IMR-90 (cell line): ENCODE measurements at regions not wholly inside any gene's neighbourhood (a gene's known extent, or its start where the extent isn't known, plus 50 kb on each side); places are given as distances from the start of the nearest gene placed in this dataset.

Experiments used
- ATAC-seq: fragments of 200-7000 bp; cut with Tn5 transposase; 2 replicates; pipeline ENCODE4 v1.9.1; 2020; ENCODE audit warnings: low read depth, mild to moderate bottlenecking, moderate library complexity
- BruUV-seq: library from RNA; stranded (reverse); fragments of 400-500 nt; replicated peaks from 2 replicates; lab custom pipeline; 2021; lab: Mats Ljungman, UMichigan
- CTCF ChIA-PET: fragments of 300-600 bp; formaldehyde crosslinking; extraction: SDS; loops from one replicate; lab custom pipeline; 2021; ENCODE audit warnings: antibody characterized with exemption; lab: Yijun Ruan, JAX
- POLR2A ChIA-PET: fragments of 300-600 bp; sonication (Branson Sonifier 250); formaldehyde crosslinking; loops from one replicate; lab custom pipeline; 2022; ENCODE audit warnings: antibody characterized with exemption; ENCODE audit not compliant: unreplicated experiment; lab: Charles Lee
- DNase-seq: peaks from one replicate; pipeline ENCODE4 v3.0.0; 2013
- H2AFZ ChIP-seq: replicated peaks from 2 replicates; pipeline ENCODE3; 2013; ENCODE audit warnings: low read length, mild to moderate bottlenecking; ENCODE audit not compliant: poor library complexity
- H2AK5ac ChIP-seq: 2 replicates; pipeline ENCODE4 v1.6.1; 2013; ENCODE audit warnings: low read depth, low read length, inconsistent platforms
- H2AK9ac ChIP-seq: replicated peaks from 2 replicates; pipeline ENCODE3; 2013; ENCODE audit warnings: mild to moderate bottlenecking, low read depth, low read length, moderate library complexity; ENCODE audit not compliant: poor library complexity
- H2BK120ac ChIP-seq: 2 replicates; pipeline ENCODE4 v1.6.1; 2013; ENCODE audit warnings: low read depth, low read length, inconsistent platforms
- H2BK15ac ChIP-seq: 3 replicates; pipeline ENCODE4 v1.6.1; 2013; ENCODE audit warnings: low read depth, low read length, inconsistent platforms
- H2BK20ac ChIP-seq: 2 replicates; pipeline ENCODE4 v1.6.1; 2013; ENCODE audit warnings: low read depth, mild to moderate bottlenecking, inconsistent platforms, low read length, moderate library complexity
- H2BK5ac ChIP-seq: 2 replicates; pipeline ENCODE4 v1.6.1; 2013; ENCODE audit warnings: mild to moderate bottlenecking, low read depth, low read length, inconsistent platforms; ENCODE audit not compliant: poor library complexity, severe bottlenecking
- H3K14ac ChIP-seq: replicated peaks from 2 replicates; pipeline ENCODE4 v1.6.1; 2013; ENCODE audit warnings: low read depth, low read length, inconsistent platforms
- H3K18ac ChIP-seq: 2 replicates; pipeline ENCODE4 v1.6.1; 2013; ENCODE audit warnings: low read depth, low read length, control low read depth
- H3K23ac ChIP-seq: 2 replicates; pipeline ENCODE4 v1.6.1; 2013; ENCODE audit warnings: low read depth, low read length, inconsistent platforms
- H3K27ac ChIP-seq: 2 replicates; pipeline ENCODE4 v1.5.1; 2013; ENCODE audit warnings: mild to moderate bottlenecking, control low read depth, low read length; ENCODE audit not compliant: insufficient read depth
- H3K27me3 ChIP-seq: 2 replicates; pipeline ENCODE4 v1.6.1; 2013; ENCODE audit warnings: low read length; ENCODE audit not compliant: control insufficient read depth, insufficient read depth
- H3K36me3 ChIP-seq: 2 replicates; pipeline ENCODE4 v1.6.1; 2013; ENCODE audit warnings: low read length, mixed read lengths; ENCODE audit not compliant: control insufficient read depth, insufficient read depth
- H3K4ac ChIP-seq: 2 replicates; pipeline ENCODE4 v1.6.1; 2013; ENCODE audit warnings: low read depth, low read length, inconsistent platforms
- H3K4me1 ChIP-seq: 2 replicates; pipeline ENCODE4 v1.6.1; 2013; ENCODE audit warnings: low read length, mixed read lengths; ENCODE audit not compliant: control insufficient read depth, insufficient read depth
- H3K4me2 ChIP-seq: 2 replicates; pipeline ENCODE4 v1.6.1; 2013; ENCODE audit warnings: low read depth, mild to moderate bottlenecking, control low read depth, low read length, moderate library complexity
- H3K4me3 ChIP-seq: 2 replicates; pipeline ENCODE4 v1.5.1; 2013; ENCODE audit warnings: low read depth, mild to moderate bottlenecking, control low read depth, low read length, moderate library complexity; ENCODE audit not compliant: insufficient read depth
- H3K56ac ChIP-seq: 2 replicates; pipeline ENCODE4 v1.6.1; 2013; ENCODE audit warnings: low read length, inconsistent platforms; ENCODE audit not compliant: insufficient read depth; ENCODE audit errors: extremely low read depth
- H3K79me1 ChIP-seq, 2 experiments: 2 replicates each; pipeline ENCODE4 v1.6.1; 2013; ENCODE audit warnings: low read length in 2 of 2, inconsistent platforms in 1 of 2, low read depth in 1 of 2
- H3K9ac ChIP-seq: 2 replicates; pipeline ENCODE4 v1.6.1; 2013; ENCODE audit warnings: low read depth, low read length, control low read depth
- H3K9me1 ChIP-seq: 2 replicates; pipeline ENCODE4 v1.6.1; 2013; ENCODE audit warnings: low read length, inconsistent platforms; ENCODE audit not compliant: insufficient read depth
- H3K9me3 ChIP-seq: 2 replicates; pipeline ENCODE4 v1.6.1; 2013; ENCODE audit warnings: low read length; ENCODE audit not compliant: control insufficient read depth, insufficient read depth
- H4K20me1 ChIP-seq: 2 replicates; pipeline ENCODE4 v1.6.1; 2013; ENCODE audit warnings: low read length, inconsistent platforms; ENCODE audit not compliant: insufficient read depth
- H4K5ac ChIP-seq: 2 replicates; pipeline ENCODE4 v1.6.1; 2013; ENCODE audit warnings: mild to moderate bottlenecking, low read depth, low read length, control low read depth
- H4K8ac ChIP-seq, 2 experiments: 2 replicates each; pipeline ENCODE4 v1.6.1; 2013; ENCODE audit warnings: low read depth in 2 of 2, low read length in 2 of 2, control low read depth in 1 of 2, inconsistent platforms in 1 of 2
- H4K91ac ChIP-seq: 2 replicates; pipeline ENCODE4 v1.6.1; 2013; ENCODE audit warnings: low read depth, low read length, inconsistent platforms; ENCODE audit not compliant: insufficient read depth
- BHLHE40 ChIP-seq: fragments of 150-350 bp; IDR thresholded peaks from 2 replicates; pipeline ENCODE4 v1.6.1; 2016; ENCODE audit warnings: mild to moderate bottlenecking, low read depth, low read length
- CEBPB ChIP-seq: IDR thresholded peaks from 2 replicates; pipeline ENCODE4 v1.6.1; 2012; ENCODE audit warnings: low read depth, low read length, improper control_type of control experiment
- CHD1 ChIP-seq: IDR thresholded peaks from 2 replicates; pipeline ENCODE4 v1.6.1; 2012; ENCODE audit warnings: low read depth, low read length, improper control_type of control experiment
- CTCF ChIP-seq: conservative IDR thresholded peaks from 2 replicates; pipeline ENCODE4 v1.5.1; 2012; ENCODE audit warnings: mild to moderate bottlenecking, low read depth, low read length, improper control_type of control experiment
- ELK1 ChIP-seq: fragments of 150-350 bp; IDR thresholded peaks from 2 replicates; pipeline ENCODE4 v1.6.1; 2016; ENCODE audit warnings: low read depth, mild to moderate bottlenecking, low read length, moderate library complexity, borderline replicate concordance
- FOS ChIP-seq: fragments of 150-350 bp; IDR thresholded peaks from 2 replicates; pipeline ENCODE4 v1.6.1; 2016; ENCODE audit warnings: low read depth, low read length
- MAFK ChIP-seq: IDR thresholded peaks from 2 replicates; pipeline ENCODE4 v1.6.1; 2012; ENCODE audit warnings: low read depth, low read length, improper control_type of control experiment
- MAZ ChIP-seq: IDR thresholded peaks from 2 replicates; pipeline ENCODE4 v1.6.1; 2012; ENCODE audit warnings: low read depth, mild to moderate bottlenecking, low read length, improper control_type of control experiment, moderate library complexity, borderline replicate concordance
- MXI1 ChIP-seq: IDR thresholded peaks from 2 replicates; pipeline ENCODE4 v1.6.1; 2012; ENCODE audit warnings: low read depth, mild to moderate bottlenecking, low read length, moderate library complexity, borderline replicate concordance
- NFE2L2 ChIP-seq: fragments of 150-350 bp; IDR thresholded peaks from 2 replicates; pipeline ENCODE4 v1.6.1; 2016; ENCODE audit warnings: low read depth, mild to moderate bottlenecking, low read length
- POLR2A ChIP-seq: IDR thresholded peaks from 2 replicates; pipeline ENCODE4 v1.6.1; 2012; ENCODE audit warnings: mild to moderate bottlenecking, low read depth, low read length
- RAD21 ChIP-seq: IDR thresholded peaks from 2 replicates; pipeline ENCODE4 v1.6.1; 2012; ENCODE audit warnings: low read length, improper control_type of control experiment
- RCOR1 ChIP-seq: IDR thresholded peaks from 2 replicates; pipeline ENCODE4 v1.6.1; 2012; ENCODE audit warnings: mild to moderate bottlenecking, low read length, improper control_type of control experiment; ENCODE audit not compliant: insufficient replicate concordance
- RFX5 ChIP-seq: IDR thresholded peaks from 2 replicates; pipeline ENCODE4 v1.8.0; 2012; ENCODE audit warnings: low read depth, mild to moderate bottlenecking, low read length, moderate library complexity
- SMC3 ChIP-seq: fragments of 150-350 bp; IDR thresholded peaks from 2 replicates; pipeline ENCODE4 v1.6.1; 2016; ENCODE audit warnings: low read depth, mild to moderate bottlenecking, antibody characterized with exemption, low read length, moderate library complexity
- WGBS, 2 experiments: methylation state at CpG; one replicate each; pipeline versions ENCODE4 v1.1.5 to v1.1.7; 2013; ENCODE audit warnings: missing lambda C conversion rate in 2 of 2; ENCODE audit not compliant: insufficient read length in 1 of 2; ENCODE audit errors: extremely low coverage in 2 of 2; 5-methylcytosine and 5-hydroxymethylcytosine counted together
- dilution Hi-C: fragments of 300-500 bp; cut with HindIII; formaldehyde crosslinking; loops from one replicate; pipeline ENCODE4 v1.14.3; 2018; ENCODE audit warnings: low sequenced_read_pairs; ENCODE audit not compliant: unreplicated experiment
- in situ Hi-C: fragments of 300-500 bp; cut with MboI; formaldehyde crosslinking; loops from 3 replicates; pipeline ENCODE4 v1.14.3; 2019; ENCODE audit warnings: low sequenced_read_pairs, inconsistent platforms, mixed read lengths
- intact Hi-C: fragments of 100-400 bp; cut with micrococcal nuclease; formaldehyde crosslinking; loops from 2 replicates; pipeline ENCODE4 v1.10.0; 2022
- TF ChIP-seq, protein P1 (sequence below): fragments of 150-350 bp; IDR thresholded peaks from 2 replicates; pipeline ENCODE4 v1.6.1; 2017; ENCODE audit warnings: mild to moderate bottlenecking, antibody characterized with exemption, low read length, low read depth

- POLR2A ChIA-PET: no interaction called here
- dilution Hi-C loops: no loop called here
Measured at GRCh38 chr2:198757069-198757468, 700.7 kb downstream of the SATB2 start.

More at GRCh38 chr2:198757069-198757468, 700.7 kb downstream of the SATB2 start:
- H3K9me3 ChIP-seq: no peaks in the 10 kb centered on the region
- intact Hi-C loops: no loop called here
- H4K91ac ChIP-seq: no peak overlapping the region
- no peak overlapping the region for H3K9ac ChIP-seq
- no peak overlapping the region for H2BK20ac ChIP-seq
- no peak overlapping the region for H3K4me2 ChIP-seq
- no peak overlapping the region for H3K56ac ChIP-seq
- no peak overlapping the region for H3K14ac ChIP-seq
- no peak overlapping the region for H4K8ac ChIP-seq
- H2BK15ac ChIP-seq: no peak overlapping the region
- CTCF ChIA-PET: no interaction called here
- H3K4me3 ChIP-seq: no peak overlapping the region
- no peak overlapping the region for H4K5ac ChIP-seq
- no peak overlapping the region for H2BK120ac ChIP-seq
- no peak overlapping the region for H3K23ac ChIP-seq
- H4K20me1 ChIP-seq: no peaks in the 10 kb centered on the region
- H2AK5ac ChIP-seq: no peak overlapping the region
- no peak overlapping the region for H2BK5ac ChIP-seq
- no peak overlapping the region for H3K4ac ChIP-seq
- H3K79me1 ChIP-seq: no peaks in the 10 kb centered on the region
- no peaks in the 10 kb centered on the region for H3K27me3 ChIP-seq
- DNase-seq: no peak
- no TSS peak for BruUV-seq
- WGBS, 2 experiments: 56% methylated on average over 2 of the region's 3 CpGs; no CpG with 5 or more reads in 1 of the 2 experiments
- no peak overlapping the region for H2AK9ac ChIP-seq
- H3K36me3 ChIP-seq: no peaks in the 10 kb centered on the region
- ATAC-seq: no peak
- H3K4me1 ChIP-seq: no peaks in the 10 kb centered on the region
- in situ Hi-C loops: no loop called here
- H3K27ac ChIP-seq: no peak overlapping the region
- no peaks in the 10 kb centered on the region for H3K9me1 ChIP-seq
- no peak overlapping the region for H2AFZ ChIP-seq
- H3K18ac ChIP-seq: no peak overlapping the region
- TF ChIP-seq, protein P1, sequence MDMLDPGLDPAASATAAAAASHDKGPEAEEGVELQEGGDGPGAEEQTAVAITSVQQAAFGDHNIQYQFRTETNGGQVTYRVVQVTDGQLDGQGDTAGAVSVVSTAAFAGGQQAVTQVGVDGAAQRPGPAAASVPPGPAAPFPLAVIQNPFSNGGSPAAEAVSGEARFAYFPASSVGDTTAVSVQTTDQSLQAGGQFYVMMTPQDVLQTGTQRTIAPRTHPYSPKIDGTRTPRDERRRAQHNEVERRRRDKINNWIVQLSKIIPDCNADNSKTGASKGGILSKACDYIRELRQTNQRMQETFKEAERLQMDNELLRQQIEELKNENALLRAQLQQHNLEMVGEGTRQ: no peak
- no peak for TF ChIP-seq CTCF
- no peak for TF ChIP-seq RCOR1
- TF ChIP-seq POLR2A: no peak
- no peak for TF ChIP-seq FOS
- no peak for TF ChIP-seq MXI1
- no peak for TF ChIP-seq MAZ
- TF ChIP-seq SMC3: no peak
- no peak for TF ChIP-seq MAFK
- TF ChIP-seq RAD21: no peak
- no peak for TF ChIP-seq BHLHE40
- TF ChIP-seq CHD1: no peak
- TF ChIP-seq ELK1: no peak
- TF ChIP-seq RFX5: no peak
- no peak for TF ChIP-seq NFE2L2
- no peak for TF ChIP-seq CEBPB
